ENCODE measurements at regions not wholly inside any gene's neighbourhood (a gene's known extent, or its start where the extent isn't known, plus 50 kb on each side); places are given as distances from the start of the nearest gene placed in this dataset.
"Not testable (repeated sequence)": the region's sequence is repeated elsewhere in the genome, so short reads cannot be mapped to it uniquely, and the experiment has no call there.

DNA sequence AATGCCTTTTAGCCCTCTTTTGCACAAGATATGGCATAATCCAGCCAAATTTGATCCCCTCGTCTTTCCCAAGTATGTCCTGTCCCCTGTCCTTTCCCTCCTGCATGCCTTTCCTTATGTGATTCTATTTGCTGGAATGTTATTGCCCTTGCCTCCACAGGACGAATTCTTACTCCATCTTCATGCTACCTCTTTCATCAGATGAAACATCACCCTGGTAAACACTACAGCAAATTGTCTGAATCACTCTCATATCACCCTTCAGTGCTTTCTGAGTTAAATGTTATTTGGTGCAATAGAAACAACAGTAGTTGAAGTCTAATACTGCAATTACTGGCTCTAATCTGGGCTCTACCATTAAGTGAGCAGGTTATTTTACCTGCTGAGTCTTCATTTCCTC is 52.2 kb upstream of the FAT1 start:
- DNase-seq (ENCODE audit: low spot score), result no peak

DNA sequence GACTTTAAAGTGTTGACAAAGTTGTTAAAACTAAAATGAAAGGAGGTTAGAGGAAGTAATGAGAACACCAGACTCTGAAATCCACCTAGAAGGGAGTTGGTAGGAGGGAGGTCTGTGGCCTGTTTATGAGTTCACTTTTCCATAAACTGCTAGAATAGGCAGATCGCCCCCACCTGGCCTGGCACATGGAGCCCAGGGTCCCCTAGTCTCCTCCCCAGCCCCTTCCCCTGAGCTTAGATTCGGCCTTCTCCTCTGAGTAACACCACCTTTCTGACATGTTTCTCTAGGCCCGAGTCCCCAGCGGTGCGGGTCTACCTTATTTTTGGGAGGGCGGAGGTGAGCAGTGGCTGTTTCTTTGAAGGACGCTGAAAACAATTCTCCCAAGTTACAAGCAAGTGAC is 54.5 kb upstream of the FAT1 start:
- no peak for DNase-seq (ENCODE audit: low spot score)

DNA sequence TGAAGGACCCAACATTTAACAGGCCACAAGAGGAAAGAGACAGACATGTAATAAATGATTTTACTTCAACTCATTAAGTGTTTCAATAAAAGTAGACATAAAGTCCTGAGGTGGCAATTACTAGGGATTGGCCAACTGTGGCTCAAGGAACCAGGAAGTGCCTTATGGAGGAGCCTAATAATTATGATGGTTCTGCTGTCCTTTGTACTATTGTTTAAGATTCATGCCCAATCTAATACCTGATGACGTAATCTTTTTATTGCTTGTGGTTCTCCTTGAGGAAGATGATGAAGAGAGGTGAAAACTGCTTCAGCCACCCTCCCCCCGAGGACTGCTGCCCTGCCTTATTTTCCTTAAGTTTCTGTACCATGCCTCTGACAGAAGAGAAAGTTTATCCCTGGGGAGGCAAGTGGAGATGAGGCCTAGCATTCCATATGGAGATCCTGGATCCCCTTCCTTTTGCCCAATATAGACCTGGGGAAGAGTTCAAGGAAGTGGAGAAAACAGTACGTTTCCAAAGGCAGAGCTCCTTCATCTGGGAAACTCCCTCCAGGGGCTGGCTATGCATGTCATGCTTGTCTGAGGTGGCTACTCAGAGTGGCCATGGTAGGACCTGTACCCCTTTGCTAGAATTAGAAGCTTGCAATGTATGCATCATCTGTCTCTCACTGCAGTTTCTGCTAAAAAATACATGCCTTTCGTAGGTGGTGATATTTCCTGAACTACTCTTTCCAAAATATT is 56.8 kb upstream of the FAT1 start:
- no peak for DNase-seq (ENCODE audit: low spot score)

DNA sequence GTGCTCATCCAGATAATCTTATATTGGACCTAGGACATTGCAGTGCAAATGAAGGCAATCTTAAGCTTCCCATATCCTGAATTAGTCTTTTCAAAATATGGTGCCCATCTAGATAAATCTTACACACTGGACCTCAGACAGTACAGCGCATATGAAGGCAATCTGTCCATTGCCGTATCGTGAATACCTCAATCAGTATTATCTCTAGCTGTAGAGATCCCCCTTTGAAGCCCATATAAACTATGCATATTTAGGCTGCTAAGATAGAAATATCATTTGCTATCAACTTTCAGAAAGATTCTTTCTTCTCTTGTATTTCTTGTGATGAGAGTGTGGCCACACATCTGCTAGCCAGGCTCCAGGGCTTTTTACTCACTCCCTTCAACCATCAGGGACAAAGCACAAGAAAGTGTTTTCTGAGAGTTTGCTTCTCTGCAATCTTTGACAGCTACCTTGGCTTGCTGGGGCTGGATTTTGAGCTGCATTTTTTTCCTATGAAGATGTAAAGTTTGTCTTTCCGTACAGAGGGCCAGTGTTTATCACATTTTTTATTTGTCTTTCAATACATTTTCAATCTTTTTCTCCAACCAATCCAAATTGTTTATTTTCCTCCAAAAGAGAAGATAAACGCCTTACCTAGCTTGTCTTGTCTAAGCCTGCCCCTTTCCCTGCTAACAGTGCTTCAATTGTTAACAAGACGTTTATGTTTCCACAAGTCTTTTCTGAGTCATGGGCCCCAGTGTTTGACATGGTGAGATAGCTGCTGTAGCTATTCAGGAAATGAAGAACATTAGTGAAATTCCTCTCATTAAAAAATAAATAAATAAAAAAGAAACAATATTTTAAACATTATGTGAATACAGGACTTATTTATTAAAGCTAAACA is 57.6 kb upstream of the FAT1 start:
- DNase-seq (ENCODE audit: low spot score), result no peak

DNA sequence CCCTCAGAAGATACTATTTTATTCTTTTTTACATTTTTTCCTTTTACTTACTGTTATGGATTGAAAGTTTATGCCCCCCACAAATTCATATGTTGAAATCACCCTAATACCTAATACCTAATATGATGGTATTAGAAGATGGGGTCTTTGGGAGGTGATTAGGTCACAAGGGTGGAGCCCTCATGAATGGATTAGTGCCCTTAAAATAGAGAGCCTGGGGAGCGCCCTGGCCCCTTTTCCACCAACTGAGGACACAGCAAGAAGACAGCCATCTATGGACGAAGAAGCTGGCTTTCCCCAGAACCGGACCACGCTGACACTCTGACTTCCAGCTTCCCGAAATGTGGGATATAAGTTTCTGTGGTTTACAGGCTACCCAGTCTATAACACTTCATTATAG is 58.6 kb upstream of the FAT1 start:
- no peak for DNase-seq (ENCODE audit: low spot score)

DNA sequence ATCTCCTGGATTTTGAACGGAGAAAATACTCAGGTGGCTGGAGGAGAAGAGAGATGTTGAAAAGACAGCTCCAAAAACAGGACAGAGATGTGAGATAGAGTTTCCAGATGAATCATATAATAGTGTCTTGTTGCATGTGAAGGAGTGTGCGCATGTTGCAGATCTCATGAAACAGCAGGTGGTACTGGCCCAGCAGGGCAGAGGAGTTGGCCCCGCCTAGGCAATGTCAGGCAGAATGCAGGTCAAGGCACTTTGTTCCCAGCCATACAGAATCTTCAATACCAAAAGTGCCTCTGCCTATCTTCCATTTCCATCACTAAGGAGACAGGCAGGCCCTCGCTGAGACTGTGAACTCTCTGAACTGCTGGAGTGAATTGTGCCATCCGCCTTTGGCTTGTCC is 63.9 kb upstream of the FAT1 start:
- DNase-seq (ENCODE audit: low spot score), result no peak

DNA sequence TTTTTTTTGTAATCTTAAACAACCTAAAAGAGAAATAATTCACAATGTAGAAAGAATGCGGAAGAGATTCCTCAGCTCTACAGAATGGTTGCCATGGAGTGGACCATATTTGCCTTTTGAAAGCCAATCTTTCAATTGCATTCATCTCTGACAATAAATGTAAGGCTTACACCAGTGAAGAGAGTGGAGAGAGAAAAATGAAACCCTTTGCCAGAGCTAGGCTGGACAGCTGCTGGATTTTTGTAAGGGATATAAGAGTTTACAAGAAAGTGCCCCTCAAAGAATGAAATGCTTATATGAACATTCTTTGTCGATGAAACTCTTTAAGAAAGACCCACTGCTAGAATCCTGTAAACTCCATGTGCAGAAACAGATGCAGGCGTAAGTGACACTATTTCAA is 66.0 kb upstream of the FAT1 start:
- no peak for DNase-seq (ENCODE audit: low spot score)

DNA sequence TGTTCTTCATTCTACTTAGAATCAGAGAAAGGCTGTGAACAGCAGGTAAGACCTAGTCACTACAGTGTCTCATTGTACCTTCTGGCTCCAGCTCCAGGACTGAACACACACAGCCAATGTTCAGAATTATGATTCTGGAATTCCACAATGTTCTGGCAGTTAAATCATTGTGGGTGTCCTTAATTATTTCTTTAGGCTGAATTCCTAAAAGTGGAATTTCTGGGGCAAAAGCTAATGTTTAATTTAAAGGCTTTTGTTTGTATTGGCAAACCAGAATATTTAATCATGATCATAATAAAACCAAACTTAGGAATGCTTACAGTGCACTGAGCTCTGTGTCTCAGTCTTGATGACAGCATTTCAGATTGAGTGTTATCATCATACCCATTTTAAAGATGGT is 67.0 kb upstream of the FAT1 start:
- no peak for DNase-seq (ENCODE audit: low spot score)

DNA sequence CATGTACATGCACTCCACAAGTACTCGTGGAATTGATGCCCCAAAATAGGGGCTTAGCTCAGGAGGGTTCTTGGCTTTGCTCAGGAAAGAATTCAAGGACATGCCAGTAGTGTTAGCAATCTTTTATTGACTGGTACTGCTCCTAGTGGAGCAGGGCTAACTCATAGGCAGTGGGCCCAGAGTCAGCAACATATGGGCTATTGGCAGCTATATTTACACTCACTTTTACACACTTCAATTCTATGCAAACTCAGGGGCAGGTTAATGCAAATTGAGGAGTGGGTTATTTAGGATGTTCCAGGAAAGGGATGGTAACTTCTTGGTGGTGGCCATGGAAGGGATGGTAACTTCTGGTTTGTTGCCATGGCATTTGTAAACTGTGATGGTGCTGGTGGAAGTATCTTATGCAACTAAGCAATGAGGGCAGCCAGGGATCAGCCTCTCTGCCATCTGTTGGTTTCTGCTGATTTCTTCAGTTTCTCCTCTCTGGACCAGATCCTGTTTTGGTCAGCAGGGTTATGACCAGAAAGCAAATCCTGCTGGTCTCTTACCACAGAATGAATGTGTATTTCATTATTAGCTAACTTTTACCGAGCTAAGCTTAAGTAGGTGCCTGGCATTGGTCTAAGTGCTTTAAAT is 69.2 kb upstream of the FAT1 start:
- no peak for DNase-seq (ENCODE audit: low spot score)

DNA sequence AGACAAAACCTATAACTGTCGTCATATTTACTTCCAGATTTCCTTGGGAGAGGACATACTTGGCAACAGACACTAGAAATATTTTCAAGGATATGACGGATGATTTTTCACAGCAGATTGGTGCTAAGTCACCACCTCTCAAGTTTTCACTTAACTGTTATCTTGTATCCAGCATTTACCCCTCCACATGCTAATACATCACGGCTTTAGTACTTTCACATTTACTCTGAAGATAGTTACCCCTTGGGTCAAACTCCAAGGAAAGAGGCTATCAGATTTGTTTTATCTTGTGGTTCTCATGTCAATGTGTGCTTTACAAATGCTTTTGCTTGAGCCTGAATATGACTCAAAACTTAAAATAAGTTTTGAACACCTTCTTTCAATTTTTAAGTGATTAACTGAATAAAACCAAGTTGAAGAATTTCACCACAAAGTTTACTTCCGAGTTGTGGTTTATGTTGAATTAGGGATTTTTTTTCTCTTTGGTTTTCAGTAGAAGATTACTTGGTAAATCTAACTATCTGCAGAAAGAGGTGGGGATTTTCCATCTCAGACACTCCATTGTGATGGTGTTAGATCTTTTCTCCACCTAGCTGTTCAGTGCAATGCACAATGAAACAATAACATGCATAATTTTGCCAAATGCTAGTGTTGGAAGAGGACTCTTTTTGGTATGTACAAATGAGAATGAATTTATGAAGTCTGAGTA is 75.4 kb upstream of the FAT1 start:
- DNase-seq (ENCODE audit: low spot score), result no peak

DNA sequence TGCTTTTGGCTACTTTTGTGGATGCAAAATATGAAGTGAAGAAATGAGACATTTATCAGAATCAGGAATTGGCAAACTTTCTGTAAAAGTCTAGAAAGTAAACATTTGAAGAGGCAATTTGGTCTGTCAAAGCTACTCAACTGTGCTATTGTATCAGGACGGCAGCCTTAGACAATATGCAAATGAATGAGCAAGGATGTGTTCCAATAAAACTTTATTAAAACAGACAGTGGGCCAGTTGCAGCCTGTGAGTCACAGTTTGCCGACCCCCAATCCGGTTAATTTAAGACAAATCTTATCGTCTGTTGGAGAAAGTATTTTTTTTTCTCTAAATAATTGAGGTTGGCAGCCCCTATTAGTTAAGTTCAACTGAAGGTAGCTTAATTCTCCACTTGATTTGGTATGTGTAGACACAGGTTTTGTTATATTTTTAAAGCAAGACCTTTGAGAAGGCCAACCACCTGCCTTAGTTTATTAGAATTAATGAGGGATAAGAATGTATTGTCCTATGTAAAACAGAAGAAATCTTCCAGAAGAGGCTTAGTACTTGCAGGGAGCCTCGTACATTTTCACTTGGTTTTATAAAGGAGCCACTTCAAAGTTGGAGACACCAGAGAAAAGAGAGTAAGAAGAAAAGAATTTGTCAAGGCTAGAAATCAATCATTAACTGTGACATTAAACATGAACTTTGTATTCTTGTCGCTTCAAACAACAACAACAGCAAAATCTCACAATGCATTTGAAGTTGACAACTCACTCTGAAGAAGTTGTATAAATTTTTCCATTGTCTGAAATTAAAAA is 81.6 kb upstream of the FAT1 start:
- DNase-seq (ENCODE audit: low spot score), result no peak

DNA sequence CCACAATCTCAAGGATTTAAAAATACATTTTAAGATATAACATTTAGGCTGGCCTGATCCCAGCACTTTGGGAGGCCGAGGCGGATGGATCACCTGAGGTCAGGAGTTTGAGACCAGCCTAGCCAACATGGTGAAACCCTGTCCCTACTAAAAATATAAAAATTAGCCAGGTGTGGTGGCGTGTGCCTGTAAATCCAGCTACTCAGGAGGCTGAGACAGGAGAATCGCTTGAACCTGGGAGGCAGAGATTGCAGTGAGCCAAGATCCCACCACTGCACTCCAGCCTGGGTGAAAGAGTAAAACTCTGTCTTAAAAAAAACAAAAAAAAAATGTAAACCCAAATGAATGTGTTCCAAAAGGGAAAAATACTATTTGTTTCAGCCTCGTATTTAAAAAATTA is 82.3 kb upstream of the FAT1 start:
- not testable (repeated sequence) for DNase-seq (ENCODE audit: low spot score)

DNA sequence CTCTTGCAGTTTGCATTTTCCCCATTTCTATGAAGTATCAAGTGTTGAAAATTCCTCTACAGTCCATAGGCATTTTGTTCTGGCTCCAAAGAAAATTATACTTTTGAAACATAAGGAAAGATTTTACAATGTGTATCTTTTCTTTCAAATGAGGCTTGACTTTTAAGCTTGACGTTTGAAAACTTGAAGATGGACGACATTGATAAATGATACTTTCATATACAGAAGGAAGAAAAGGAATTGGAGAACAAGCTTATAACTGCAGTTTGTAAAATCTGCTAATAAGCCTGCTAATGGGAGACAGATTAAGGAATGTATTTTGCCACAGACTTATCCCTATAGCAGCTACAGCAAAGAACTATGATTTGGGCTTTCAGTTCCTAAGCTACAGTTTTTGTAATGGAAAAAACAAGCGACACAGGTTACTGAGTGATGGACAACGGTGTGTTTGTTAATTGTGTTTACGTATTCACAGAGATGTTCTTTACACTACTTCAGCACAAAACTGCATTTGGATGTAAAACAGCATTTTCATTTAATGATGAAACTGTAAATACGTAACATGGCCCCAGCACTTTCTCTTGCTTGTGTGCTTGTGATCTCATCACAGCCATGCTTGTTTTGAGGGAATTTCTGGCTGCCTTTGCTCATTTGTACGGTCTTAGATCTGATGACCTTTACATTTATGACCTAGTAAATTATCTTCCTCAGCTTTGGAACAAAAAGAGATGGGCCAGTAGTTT is 83.2 kb upstream of the FAT1 start:
- DNase-seq (ENCODE audit: low spot score), result no peak

DNA sequence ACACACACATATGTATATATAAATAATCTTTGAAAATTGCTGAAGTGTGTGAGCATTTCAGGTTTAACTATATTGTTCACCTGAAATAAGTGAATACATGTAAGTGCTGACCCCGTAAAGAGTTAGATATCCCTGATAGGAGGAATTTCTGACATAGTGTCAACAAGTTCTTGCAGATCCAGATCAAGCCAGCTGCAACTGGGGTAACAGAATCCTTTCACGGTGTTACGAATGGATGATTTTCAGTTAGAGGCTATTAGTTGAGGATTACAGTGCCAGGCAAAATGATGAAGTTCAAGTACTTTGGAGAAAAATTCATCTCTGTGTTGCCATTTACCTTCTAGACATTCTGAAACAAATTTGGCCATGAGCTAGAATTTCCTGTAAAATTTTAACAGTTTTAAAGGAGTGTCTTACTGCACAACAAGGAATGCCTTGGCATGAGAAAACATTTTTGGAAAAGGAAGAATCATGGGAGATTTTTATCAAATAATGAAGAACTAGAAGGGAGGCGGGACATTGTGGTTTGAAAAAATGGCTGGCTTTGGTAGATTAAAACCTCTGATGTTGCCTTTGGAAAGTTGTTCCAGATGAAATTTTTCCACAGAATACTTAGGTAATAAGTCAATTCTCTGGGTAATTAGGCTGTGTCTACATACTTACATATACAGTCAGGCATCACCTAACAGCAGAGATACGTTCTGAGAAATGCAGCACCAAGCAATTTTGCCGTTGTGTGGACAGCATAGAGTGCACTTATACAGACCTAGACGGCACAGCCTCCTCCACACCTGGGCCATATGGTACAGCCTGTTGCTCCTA is 84.4 kb upstream of the FAT1 start:
- DNase-seq (ENCODE audit: low spot score), result no peak

DNA sequence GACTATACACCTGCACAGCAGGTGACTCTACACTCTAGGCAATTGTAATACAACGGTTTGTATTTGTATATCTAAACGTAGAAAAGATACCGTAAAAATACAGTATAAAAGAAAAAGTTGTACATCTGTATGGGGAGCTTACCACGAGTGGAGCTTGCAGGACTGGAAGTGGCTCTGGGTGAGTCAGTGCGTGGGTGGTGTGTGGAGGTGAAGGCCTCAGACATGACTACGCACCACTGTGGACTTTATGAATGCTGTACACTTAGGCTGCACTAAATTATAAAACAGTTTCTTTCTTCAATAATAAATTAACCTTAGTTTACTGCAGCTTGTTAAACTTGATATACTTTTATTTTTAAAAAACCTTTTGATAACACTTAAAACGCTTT is 85.0 kb upstream of the FAT1 start:
- DNase-seq (ENCODE audit: low spot score), result no peak

DNA sequence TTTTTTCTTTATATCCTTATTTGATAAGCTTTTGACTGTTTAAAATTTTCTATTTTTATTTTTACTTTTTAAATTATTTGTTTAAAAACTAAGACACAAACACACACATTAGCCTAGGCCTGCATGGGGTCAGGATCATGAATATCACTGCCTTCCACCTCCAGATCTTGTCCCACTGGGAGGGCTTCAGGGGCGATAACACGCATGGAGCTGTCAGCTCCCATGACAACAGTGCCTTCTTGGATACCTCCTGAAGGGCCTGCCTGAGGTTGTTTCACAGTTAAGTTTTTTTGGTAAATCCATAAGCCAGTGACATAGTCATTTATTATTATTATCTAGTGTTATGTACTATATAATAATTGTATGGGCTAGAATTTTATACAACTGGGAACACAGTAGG is 85.4 kb upstream of the FAT1 start:
- DNase-seq (ENCODE audit: low spot score), result no peak

DNA sequence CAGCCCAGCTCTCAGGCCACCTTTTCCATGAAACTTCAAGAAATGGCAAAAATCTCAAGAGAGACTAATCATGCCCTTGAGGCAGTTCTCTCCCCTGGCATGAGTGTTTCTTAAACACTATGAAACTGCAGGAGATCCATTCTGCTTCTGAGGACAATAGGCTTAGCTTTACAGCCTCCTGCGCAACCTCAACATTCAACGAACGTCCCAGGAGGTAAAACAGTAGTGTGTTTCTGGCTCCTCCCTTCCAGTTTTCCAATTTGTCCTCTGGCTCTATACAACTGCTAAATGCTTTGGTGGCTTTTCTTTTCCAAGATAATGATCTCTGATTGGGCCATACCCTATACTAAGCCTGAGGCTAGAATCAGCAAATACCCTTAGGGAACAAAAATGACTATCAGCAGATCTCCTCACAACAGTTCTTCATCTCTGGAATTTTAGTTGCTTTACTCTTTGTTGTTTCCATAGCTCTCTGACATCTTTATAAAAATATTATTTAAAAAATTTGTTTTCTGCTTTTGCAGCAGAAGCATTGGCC is 87.0 kb upstream of the FAT1 start:
- no peak for DNase-seq (ENCODE audit: low spot score)

DNA sequence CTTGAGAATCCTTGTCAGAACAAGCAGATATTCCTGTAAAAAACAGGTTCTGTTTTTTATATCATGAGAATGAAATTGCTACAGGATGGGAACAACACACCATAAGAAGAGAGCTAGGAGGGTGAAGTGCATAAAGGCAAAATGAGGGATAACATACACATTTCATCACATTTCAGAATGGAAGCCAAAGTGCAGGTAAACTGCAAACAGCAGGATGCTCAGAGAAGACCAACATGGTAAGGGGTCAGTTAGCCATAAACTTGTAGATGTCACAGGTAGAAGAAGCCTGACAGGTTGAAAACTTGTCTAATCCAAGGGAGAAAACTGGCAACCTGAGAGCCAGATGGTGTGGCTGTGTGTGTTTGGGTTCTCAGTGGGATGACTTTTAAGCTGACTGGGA is 88.9 kb upstream of the FAT1 start:
- no peak for DNase-seq (ENCODE audit: low spot score)

DNA sequence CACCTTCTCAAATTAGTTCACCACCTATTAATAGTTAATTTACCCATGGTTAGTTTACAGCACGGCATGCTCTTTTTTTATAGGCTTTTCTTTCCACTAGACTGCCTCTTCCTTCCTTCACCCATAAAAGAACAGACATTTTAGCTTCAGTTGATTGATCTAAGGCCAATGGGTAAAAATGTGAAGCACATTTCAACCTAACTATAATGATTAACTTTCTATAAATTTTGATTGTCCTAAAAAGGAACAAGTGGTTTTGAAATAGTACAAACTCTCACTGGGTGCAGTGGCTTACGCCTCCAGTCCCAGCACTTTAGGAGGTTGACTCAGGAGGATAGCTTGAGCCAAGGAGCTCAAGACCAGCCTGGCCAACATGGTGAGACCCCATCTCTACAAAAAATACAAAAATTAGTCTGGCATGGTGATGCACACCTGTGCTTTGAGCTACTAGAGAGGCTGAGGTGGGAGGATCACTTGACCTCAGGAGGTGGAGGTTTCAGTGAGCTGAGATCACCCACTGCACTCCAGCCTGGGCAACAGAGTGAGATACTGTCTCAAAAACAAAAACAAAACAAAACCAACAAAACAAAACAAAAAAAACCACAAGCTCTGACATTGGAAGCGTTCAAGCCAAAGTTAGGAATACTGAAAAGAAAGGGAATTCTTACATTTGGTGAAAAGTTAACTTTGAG is 89.9 kb upstream of the FAT1 start:
- DNase-seq (ENCODE audit: low spot score), result no peak

Data from germinal center (tissue), 1 donor.